PC-3 (cell line): ENCODE measurements at regions not wholly inside any gene's neighbourhood (a gene's known extent, or its start where the extent isn't known, plus 50 kb on each side); places are given as distances from the start of the nearest gene placed in this dataset.
"Not testable (repeated sequence)": the region's sequence is repeated elsewhere in the genome, so short reads cannot be mapped to it uniquely, and the experiment has no call there.

ENCODE experiments used
- ATAC-seq: fragments of 200-7000 bp; cut with Tn5 transposase; 2 replicates; pipeline ENCODE4 v1.9.1; 2020; ENCODE audit warnings: mild to moderate bottlenecking, moderate library complexity
- BruUV-seq: library from RNA; stranded (reverse); fragments of 400-500 nt; replicated peaks from 2 replicates; lab custom pipeline; 2021; lab: Mats Ljungman, UMichigan
- CTCF ChIA-PET: fragments of 300-600 bp; sonication (Branson Sonifier 250); formaldehyde crosslinking; loops from one replicate; lab custom pipeline; 2022; ENCODE audit warnings: antibody characterized with exemption; lab: Charles Lee
- POLR2A ChIA-PET: fragments of 300-600 bp; sonication (Branson Sonifier 250); formaldehyde crosslinking; loops from one replicate; lab custom pipeline; 2022; ENCODE audit warnings: antibody characterized with exemption; ENCODE audit not compliant: unreplicated experiment; lab: Charles Lee
- DNase-seq: peaks from one replicate; pipeline ENCODE4 v3.0.0-alpha.2; 2015
- H2AFZ ChIP-seq: fragments of 300-600 bp; sonication (generic); 2 replicates; pipeline ENCODE4 v1.6.0; 2016; ENCODE audit warnings: antibody characterized with exemption, low read length
- H3F3A ChIP-seq: fragments of 300-600 bp; sonication (generic); one replicate; pipeline ENCODE4 v1.6.0; 2017; ENCODE audit warnings: antibody characterized with exemption, low read length, control low read depth, mild to moderate bottlenecking; ENCODE audit not compliant: unreplicated experiment
- H3K27ac ChIP-seq: fragments of 300-600 bp; sonication (generic); 2 replicates; pipeline ENCODE4 v1.5.1; 2016; ENCODE audit warnings: mild to moderate bottlenecking, low read length
- H3K27me3 ChIP-seq: fragments of 300-600 bp; sonication (generic); 2 replicates; pipeline ENCODE4 v1.6.1; 2016; ENCODE audit warnings: low read length, mixed read lengths
- H3K36me3 ChIP-seq: fragments of 300-600 bp; sonication (generic); 2 replicates; pipeline ENCODE4 v1.6.1; 2016; ENCODE audit warnings: low read depth, mixed run types, low read length, mixed read lengths
- H3K4me1 ChIP-seq: fragments of 300-600 bp; sonication (generic); 2 replicates; pipeline ENCODE4 v1.5.1; 2016; ENCODE audit warnings: low read length; ENCODE audit not compliant: insufficient read depth
- H3K4me2 ChIP-seq: fragments of 300-600 bp; sonication (generic); 2 replicates; pipeline ENCODE4 v1.6.0; 2016; ENCODE audit warnings: low read length
- H3K4me3 ChIP-seq: fragments of 300-600 bp; sonication (generic); 2 replicates; pipeline ENCODE4 v1.5.1; 2016; ENCODE audit warnings: mild to moderate bottlenecking, low read length, mixed read lengths
- H3K79me2 ChIP-seq: fragments of 300-600 bp; sonication (generic); 2 replicates; pipeline ENCODE4 v1.6.1; 2017; ENCODE audit warnings: low read length, mixed read lengths
- H3K9ac ChIP-seq: fragments of 300-600 bp; sonication (generic); 2 replicates; pipeline ENCODE4 v1.6.0; 2016; ENCODE audit warnings: mild to moderate bottlenecking, low read length
- H3K9me2 ChIP-seq: fragments of 300-600 bp; sonication (generic); replicated peaks from 2 replicates; pipeline ENCODE4 v1.6.1; 2016; ENCODE audit warnings: mixed run types, low read length, mixed read lengths
- H3K9me3 ChIP-seq: fragments of 300-600 bp; sonication (generic); 2 replicates; pipeline ENCODE4 v1.6.1; 2016; ENCODE audit warnings: low read length, mixed read lengths
- H4K20me1 ChIP-seq: fragments of 300-600 bp; sonication (generic); 2 replicates; pipeline ENCODE4 v1.6.1; 2016; ENCODE audit warnings: low read length, mixed read lengths
- EZH2 ChIP-seq: fragments of 300-600 bp; sonication (generic); IDR thresholded peaks from one replicate; pipeline ENCODE4 v1.6.1; 2017; ENCODE audit warnings: antibody characterized with exemption, mild to moderate bottlenecking, low read length; ENCODE audit not compliant: unreplicated experiment
- EZH2phosphoT487 ChIP-seq: fragments of 300-600 bp; sonication (generic); IDR thresholded peaks from 2 replicates; pipeline ENCODE4 v1.6.1; 2018; ENCODE audit warnings: mild to moderate bottlenecking, antibody characterized with exemption, low read length, borderline replicate concordance
- intact Hi-C: fragments of 100-400 bp; cut with micrococcal nuclease; formaldehyde crosslinking; loops from 2 replicates; pipeline ENCODE4 v1.9.0; 2023
- TF ChIP-seq, protein P1 (sequence below): fragments of 300-600 bp; sonication (generic); conservative IDR thresholded peaks from 2 replicates; pipeline ENCODE4 v1.5.1; 2017; ENCODE audit warnings: antibody characterized with exemption, low read depth, mild to moderate bottlenecking, low read length

GRCh38 chr17:27954548-27955495 is 61.7 kb upstream of the LYRM9 start:
- TF ChIP-seq, protein P1, sequence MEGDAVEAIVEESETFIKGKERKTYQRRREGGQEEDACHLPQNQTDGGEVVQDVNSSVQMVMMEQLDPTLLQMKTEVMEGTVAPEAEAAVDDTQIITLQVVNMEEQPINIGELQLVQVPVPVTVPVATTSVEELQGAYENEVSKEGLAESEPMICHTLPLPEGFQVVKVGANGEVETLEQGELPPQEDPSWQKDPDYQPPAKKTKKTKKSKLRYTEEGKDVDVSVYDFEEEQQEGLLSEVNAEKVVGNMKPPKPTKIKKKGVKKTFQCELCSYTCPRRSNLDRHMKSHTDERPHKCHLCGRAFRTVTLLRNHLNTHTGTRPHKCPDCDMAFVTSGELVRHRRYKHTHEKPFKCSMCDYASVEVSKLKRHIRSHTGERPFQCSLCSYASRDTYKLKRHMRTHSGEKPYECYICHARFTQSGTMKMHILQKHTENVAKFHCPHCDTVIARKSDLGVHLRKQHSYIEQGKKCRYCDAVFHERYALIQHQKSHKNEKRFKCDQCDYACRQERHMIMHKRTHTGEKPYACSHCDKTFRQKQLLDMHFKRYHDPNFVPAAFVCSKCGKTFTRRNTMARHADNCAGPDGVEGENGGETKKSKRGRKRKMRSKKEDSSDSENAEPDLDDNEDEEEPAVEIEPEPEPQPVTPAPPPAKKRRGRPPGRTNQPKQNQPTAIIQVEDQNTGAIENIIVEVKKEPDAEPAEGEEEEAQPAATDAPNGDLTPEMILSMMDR: no peak
- TF ChIP-seq EZH2: no peak
- no peak for TF ChIP-seq EZH2phosphoT487
- CTCF ChIA-PET: no interaction called here
- peaks cover 10% of the 10 kb centered on the region for H3K27me3 ChIP-seq
- no peaks in the 10 kb centered on the region for H3K36me3 ChIP-seq
- POLR2A ChIA-PET: no interaction called here
- no peak overlapping the region for H3K4me3 ChIP-seq
- no peak for DNase-seq
- no peak for ATAC-seq
- intact Hi-C loops: no loop called here
- no peaks in the 10 kb centered on the region for H3K79me2 ChIP-seq
- no peak overlapping the region for H3K9ac ChIP-seq
- no TSS peak for BruUV-seq
- no peak overlapping the region for H2AFZ ChIP-seq
- H3F3A ChIP-seq: no peaks in the 10 kb centered on the region
- no peaks in the 10 kb centered on the region for H4K20me1 ChIP-seq
- no peaks in the 10 kb centered on the region for H3K9me3 ChIP-seq
- no peak overlapping the region for H3K4me2 ChIP-seq
- H3K27ac ChIP-seq: no peak overlapping the region
- no peaks in the 10 kb centered on the region for H3K4me1 ChIP-seq
- H3K9me2 ChIP-seq: no peaks in the 10 kb centered on the region

DNA sequence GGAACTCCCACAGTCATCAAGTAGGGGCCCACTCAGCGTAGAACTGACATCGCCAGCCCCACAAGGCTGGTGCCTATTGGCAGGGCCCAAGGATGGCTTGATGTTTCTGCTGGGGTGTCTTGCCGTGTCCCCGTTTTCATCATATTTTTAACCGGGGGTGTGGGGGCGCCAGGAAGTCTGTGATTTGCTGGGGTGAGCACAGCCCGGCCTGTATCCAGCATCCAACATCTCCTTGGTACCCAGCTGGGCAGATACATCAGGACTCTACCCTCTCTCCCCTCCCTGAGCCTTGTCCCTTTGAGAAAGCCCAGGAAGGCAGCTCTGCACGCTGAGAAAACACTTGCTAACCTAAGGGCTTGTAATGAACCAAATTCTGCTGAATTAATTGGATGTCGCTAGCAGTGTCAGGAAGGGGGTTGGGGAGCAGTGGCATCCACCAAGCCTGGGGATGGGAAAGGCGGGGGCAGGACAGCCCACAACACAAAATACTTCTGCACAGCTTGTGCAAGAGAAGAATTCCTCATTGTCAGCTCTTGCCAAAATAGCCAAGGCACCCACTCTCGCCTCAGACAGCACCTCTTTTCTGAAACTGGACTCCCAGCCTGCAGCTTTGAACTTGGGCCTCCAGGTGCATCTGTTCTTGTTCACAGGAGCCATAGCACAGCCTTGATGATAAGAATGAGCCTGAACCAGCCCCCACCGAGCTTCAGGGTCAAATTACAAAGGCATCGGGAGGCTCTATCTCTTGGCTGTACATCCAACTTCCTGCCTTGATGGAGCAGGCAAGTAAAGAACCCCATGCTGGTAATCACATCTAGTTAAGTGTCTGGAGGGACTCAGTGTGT is 63.7 kb upstream of the LYRM9 start:
- no peaks in the 10 kb centered on the region for H3K4me1 ChIP-seq
- intact Hi-C loops: no loop called here

GRCh38 chr17:27957446-27957793 is 64.3 kb upstream of the LYRM9 start:
- POLR2A ChIA-PET, H3K27me3 ChIP-seq, ATAC-seq, H3K9ac ChIP-seq, H2AFZ ChIP-seq, H3K4me2 ChIP-seq, H3K4me3 ChIP-seq, H3F3A ChIP-seq, H3K36me3 ChIP-seq, H3K4me1 ChIP-seq, DNase-seq, CTCF ChIA-PET, BruUV-seq, intact Hi-C loops, H3K79me2 ChIP-seq, H3K9me3 ChIP-seq, H4K20me1 ChIP-seq, H3K9me2 ChIP-seq, H3K27ac ChIP-seq: not testable (repeated sequence)

More for the DNA sequence above, 63.7 kb upstream of the LYRM9 start:
- Histone ChIP-seq H3K4me3 (no peak overlapping the region), H3K4me2 (no peak overlapping the region), H3K36me3 (no peaks in the 10 kb centered on the region), H4K20me1 (no peaks in the 10 kb centered on the region), H2AFZ (no peak overlapping the region), H3K79me2 (no peaks in the 10 kb centered on the region), H3K9ac (no peak overlapping the region), H3K9me2 (no peaks in the 10 kb centered on the region), H3K27ac (no peak overlapping the region), H3K27me3 (peaks cover 10% of the 10 kb centered on the region), H3F3A (no peaks in the 10 kb centered on the region), H3K9me3 (no peaks in the 10 kb centered on the region)
- no peak for DNase-seq
- ATAC-seq: no peak
- TF ChIP-seq, protein P1: no peak
- TF ChIP-seq EZH2 (no peak), EZH2phosphoT487 (no peak)
- BruUV-seq: no TSS peak
- CTCF ChIA-PET: no interaction called here
- POLR2A ChIA-PET: no interaction called here
